ENCODE measurements at regions not wholly inside any gene's neighbourhood (a gene's known extent, or its start where the extent isn't known, plus 50 kb on each side); places are given as distances from the start of the nearest gene placed in this dataset.
A peak's percentile ranks its signal among the peaks of the same experiment; 100 is the strongest.
"Not testable (repeated sequence)": the region's sequence is repeated elsewhere in the genome, so short reads cannot be mapped to it uniquely, and the experiment has no call there.

GRCh38 chr9:31554941-31555340, 829.5 kb upstream of the ACO1 start:
- H2AFZ ChIP-seq (ENCODE audit: control insufficient read depth, low read length), result peak overlapping the region; percentile 40
- H3K4me1 ChIP-seq (ENCODE audit: control insufficient read depth, extremely low read depth, insufficient read depth, low read length), result no peaks in the 10 kb centered on the region
- no peak overlapping the region for H3K9ac ChIP-seq (ENCODE audit: control insufficient read depth, extremely low read depth, insufficient read depth, low read length)
- H3K4me2 ChIP-seq (ENCODE audit: control insufficient read depth, extremely low read depth, insufficient read depth, low read depth, low read length), result no peak overlapping the region
- dilution Hi-C loops (cut with MboI; ENCODE audit: extremely low pct_ligation_motif_present, low sequenced_read_pairs), result no loop called here
- H3K36me3 ChIP-seq (ENCODE audit: control insufficient read depth in 2 of 2, extremely low read depth in 1 of 2, insufficient read depth in 2 of 2, low read length in 2 of 2), result no peaks in the 10 kb centered on the region
- no peaks in the 10 kb centered on the region for H3K27me3 ChIP-seq (ENCODE audit: control insufficient read depth, extremely low read depth, insufficient read depth, low read length)
- H3K9me3 ChIP-seq (ENCODE audit: control insufficient read depth, low read depth, low read length), result no peaks in the 10 kb centered on the region
- no peak overlapping the region for H3K4me3 ChIP-seq (ENCODE audit: control insufficient read depth in 2 of 3, extremely low read depth in 1 of 3, insufficient read depth in 2 of 3, low read depth in 1 of 3, low read length in 3 of 3)
- FAIRE-seq (no peak), DNase-seq (ENCODE audit: low read depth, low spot score) (no peak)
- H3K9me1 ChIP-seq (ENCODE audit: control insufficient read depth, extremely low read depth, insufficient read depth, low read length), result no peaks in the 10 kb centered on the region
- TF ChIP-seq CTCF (optimal IDR thresholded peaks at IDR 0.05 in 1 of 3, IDR thresholded peaks at IDR 0.05 in 1 of 3, conservative IDR thresholded peaks at IDR 0.05 in 1 of 3; ENCODE audit: extremely low read depth in 1 of 3, insufficient read depth in 2 of 3, low read length in 3 of 3) (no peak), EZH2 (IDR thresholded peaks at IDR 0.05; ENCODE audit: low read length) (no peak)
- H3K79me2 ChIP-seq (ENCODE audit: control insufficient read depth, insufficient read depth, low read length), result no peaks in the 10 kb centered on the region
- no peak overlapping the region for H3K27ac ChIP-seq (ENCODE audit: control insufficient read depth, insufficient read depth, low read length)
- no peaks in the 10 kb centered on the region for H4K20me1 ChIP-seq (ENCODE audit: control insufficient read depth, extremely low read depth, insufficient read depth, low read length)

- Histone ChIP-seq H3K79me2 (ENCODE audit: control insufficient read depth, insufficient read depth, low read length) (no peaks in the 10 kb centered on the region), H2AFZ (ENCODE audit: control insufficient read depth, low read length) (no peak overlapping the region), H3K4me2 (ENCODE audit: control insufficient read depth, extremely low read depth, insufficient read depth, low read depth, low read length) (no peak overlapping the region), H3K4me3 (ENCODE audit: control insufficient read depth in 2 of 3, extremely low read depth in 1 of 3, insufficient read depth in 2 of 3, low read depth in 1 of 3, low read length in 3 of 3) (no peak overlapping the region), H3K27me3 (ENCODE audit: control insufficient read depth, extremely low read depth, insufficient read depth, low read length) (no peaks in the 10 kb centered on the region), H3K9ac (ENCODE audit: control insufficient read depth, extremely low read depth, insufficient read depth, low read length) (no peak overlapping the region), H3K9me1 (ENCODE audit: control insufficient read depth, extremely low read depth, insufficient read depth, low read length) (no peaks in the 10 kb centered on the region), H3K36me3 (ENCODE audit: control insufficient read depth in 2 of 2, extremely low read depth in 1 of 2, insufficient read depth in 2 of 2, low read length in 2 of 2) (no peaks in the 10 kb centered on the region), H3K27ac (ENCODE audit: control insufficient read depth, insufficient read depth, low read length) (no peak overlapping the region), H3K9me3 (ENCODE audit: control insufficient read depth, low read depth, low read length) (no peaks in the 10 kb centered on the region), H4K20me1 (ENCODE audit: control insufficient read depth, extremely low read depth, insufficient read depth, low read length) (no peaks in the 10 kb centered on the region), H3K4me1 (ENCODE audit: control insufficient read depth, extremely low read depth, insufficient read depth, low read length) (no peaks in the 10 kb centered on the region)
- dilution Hi-C loops (cut with MboI; ENCODE audit: extremely low pct_ligation_motif_present, low sequenced_read_pairs), result no loop called here
- no peak for FAIRE-seq
- TF ChIP-seq CTCF (optimal IDR thresholded peaks at IDR 0.05 in 1 of 3, IDR thresholded peaks at IDR 0.05 in 1 of 3, conservative IDR thresholded peaks at IDR 0.05 in 1 of 3; ENCODE audit: extremely low read depth in 1 of 3, insufficient read depth in 2 of 3, low read length in 3 of 3) (no peak), EZH2 (IDR thresholded peaks at IDR 0.05; ENCODE audit: low read length) (no peak)
- no peak for DNase-seq (ENCODE audit: low read depth, low spot score)
Observed at GRCh38 chr9:31556667-31557463, 827.6 kb upstream of the ACO1 start.

- dilution Hi-C loops (cut with MboI; ENCODE audit: extremely low pct_ligation_motif_present, low sequenced_read_pairs), result not testable (repeated sequence)
Observed at GRCh38 chr9:31572190-31572589, 812.3 kb upstream of the ACO1 start.

More at GRCh38 chr9:31572190-31572589, 812.3 kb upstream of the ACO1 start:
- Histone ChIP-seq H3K4me2 (ENCODE audit: control insufficient read depth, extremely low read depth, insufficient read depth, low read depth, low read length) (peak overlapping the region; percentile 48), H3K4me1 (ENCODE audit: control insufficient read depth, extremely low read depth, insufficient read depth, low read length) (peaks cover 32% of the 10 kb centered on the region), H3K27ac (ENCODE audit: control insufficient read depth, insufficient read depth, low read length) (peak overlapping the region; percentile 46)
- not testable (repeated sequence) for H3K4me3 ChIP-seq (ENCODE audit: control insufficient read depth in 2 of 3, extremely low read depth in 1 of 3, insufficient read depth in 2 of 3, low read depth in 1 of 3, low read length in 3 of 3); H3K27me3 ChIP-seq (ENCODE audit: control insufficient read depth, extremely low read depth, insufficient read depth, low read length); H3K9me3 ChIP-seq (ENCODE audit: control insufficient read depth, low read depth, low read length); H3K9ac ChIP-seq (ENCODE audit: control insufficient read depth, extremely low read depth, insufficient read depth, low read length); H2AFZ ChIP-seq (ENCODE audit: control insufficient read depth, low read length); H4K20me1 ChIP-seq (ENCODE audit: control insufficient read depth, extremely low read depth, insufficient read depth, low read length); H3K79me2 ChIP-seq (ENCODE audit: control insufficient read depth, insufficient read depth, low read length); H3K9me1 ChIP-seq (ENCODE audit: control insufficient read depth, extremely low read depth, insufficient read depth, low read length); DNase-seq (ENCODE audit: low read depth, low spot score); H3K36me3 ChIP-seq (ENCODE audit: control insufficient read depth in 2 of 2, extremely low read depth in 1 of 2, insufficient read depth in 2 of 2, low read length in 2 of 2)
- peak; percentile 59 for FAIRE-seq

Measured in keratinocyte (primary cell).